ENCODE measurements at regions not wholly inside any gene's neighbourhood (a gene's known extent, or its start where the extent isn't known, plus 50 kb on each side); places are given as distances from the start of the nearest gene placed in this dataset.

GRCh38 chrX:115929480-115929879 lies 241.1 kb upstream of the AGTR2 start:
- TF ChIP-seq CTCF (IDR thresholded peaks at IDR 0.05), result no peak
- no peak for DNase-seq (ENCODE audit: low spot score)

GRCh38 chrX:115936008-115936407 lies 234.5 kb upstream of the AGTR2 start:
- no peak overlapping the region for H3K4me3 ChIP-seq
- H3K27me3 ChIP-seq, result no peaks in the 10 kb centered on the region
- no peak for TF ChIP-seq CTCF (IDR thresholded peaks at IDR 0.05)
- no peaks in the 10 kb centered on the region for H3K36me3 ChIP-seq
- H3K4me1 ChIP-seq, result no peaks in the 10 kb centered on the region
- no peak for DNase-seq (ENCODE audit: low spot score)
- no peak overlapping the region for H3K27ac ChIP-seq
- no peaks in the 10 kb centered on the region for H3K9me3 ChIP-seq

More at GRCh38 chrX:115929480-115929879, 241.1 kb upstream of the AGTR2 start:
- peaks cover 0 to 43% of the 10 kb centered on the region in 2 donors for H3K9me3 ChIP-seq
- no peaks in the 10 kb centered on the region for H3K4me1 ChIP-seq
- H3K36me3 ChIP-seq, result no peaks in the 10 kb centered on the region
- H3K4me3 ChIP-seq, result no peak overlapping the region
- H3K27me3 ChIP-seq, result no peaks in the 10 kb centered on the region
- H3K27ac ChIP-seq, result no peak overlapping the region

GRCh38 chrX:115939070-115939469 lies 231.5 kb upstream of the AGTR2 start:
- TF ChIP-seq CTCF (IDR thresholded peaks at IDR 0.05), result no peak
- H3K9me3 ChIP-seq, result no peaks in the 10 kb centered on the region
- no peak for DNase-seq (ENCODE audit: low spot score)
- H3K4me1 ChIP-seq, result no peaks in the 10 kb centered on the region
- H3K36me3 ChIP-seq, result no peaks in the 10 kb centered on the region
- H3K27me3 ChIP-seq, result no peaks in the 10 kb centered on the region
- no peak overlapping the region for H3K4me3 ChIP-seq
- no peak overlapping the region for H3K27ac ChIP-seq

- H3K27ac ChIP-seq, result no peak overlapping the region
- no peaks in the 10 kb centered on the region for H3K36me3 ChIP-seq
- TF ChIP-seq CTCF (IDR thresholded peaks at IDR 0.05), result no peak
- H3K4me1 ChIP-seq, result no peaks in the 10 kb centered on the region
- DNase-seq (ENCODE audit: low spot score), result no peak
- no peaks in the 10 kb centered on the region for H3K9me3 ChIP-seq
- no peak overlapping the region for H3K4me3 ChIP-seq
- no peaks in the 10 kb centered on the region for H3K27me3 ChIP-seq
Measured at GRCh38 chrX:115939636-115940160, 230.8 kb upstream of the AGTR2 start.

- Histone ChIP-seq H3K4me3 (no peak overlapping the region), H3K4me1 (no peaks in the 10 kb centered on the region), H3K36me3 (no peaks in the 10 kb centered on the region), H3K9me3 (no peaks in the 10 kb centered on the region), H3K27ac (no peak overlapping the region), H3K27me3 (no peaks in the 10 kb centered on the region)
- DNase-seq (ENCODE audit: low spot score), result no peak
- TF ChIP-seq CTCF (IDR thresholded peaks at IDR 0.05), result no peak
Measured at GRCh38 chrX:115940348-115940747, 230.2 kb upstream of the AGTR2 start.

GRCh38 chrX:115940888-115941332 lies 229.6 kb upstream of the AGTR2 start:
- H3K4me1 ChIP-seq, result no peaks in the 10 kb centered on the region
- no peak overlapping the region for H3K27ac ChIP-seq
- peak overlapping the region in 1 of 2 donors; percentile 24 for H3K4me3 ChIP-seq
- no peaks in the 10 kb centered on the region for H3K27me3 ChIP-seq
- peak; percentile 17 to 57 for TF ChIP-seq CTCF (IDR thresholded peaks at IDR 0.05)
- H3K36me3 ChIP-seq, result no peaks in the 10 kb centered on the region
- peak; percentile 76 for DNase-seq (ENCODE audit: low spot score)
- no peaks in the 10 kb centered on the region for H3K9me3 ChIP-seq

Measured in right atrium auricular region (tissue), 2 donors.